Neuronal stem cell (in vitro differentiated cells): ENCODE measurements at regions not wholly inside any gene's neighbourhood (a gene's known extent, or its start where the extent isn't known, plus 50 kb on each side); places are given as distances from the start of the nearest gene placed in this dataset.

Experiments used
- DNase-seq: peaks from one replicate; pipeline ENCODE4 v3.0.0-alpha.2; 2013; ENCODE audit warnings: low spot score
- H2AFZ ChIP-seq: one replicate; pipeline ENCODE4 v1.6.1; 2013; ENCODE audit warnings: mild to moderate bottlenecking, low read length, inconsistent platforms
- H2AK5ac ChIP-seq: 2 replicates; pipeline ENCODE4 v1.6.1; 2013; ENCODE audit warnings: low read depth, mild to moderate bottlenecking, inconsistent platforms, low read length, moderate library complexity, mixed read lengths
- H2BK120ac ChIP-seq: 2 replicates; pipeline ENCODE4 v1.6.1; 2013; ENCODE audit warnings: low read depth, mild to moderate bottlenecking, inconsistent platforms, low read length, moderate library complexity, mixed read lengths
- H2BK12ac ChIP-seq: one replicate; pipeline ENCODE4 v1.6.1; 2013; ENCODE audit warnings: low read length, inconsistent platforms
- H2BK15ac ChIP-seq: 2 replicates; pipeline ENCODE4 v1.6.1; 2013; ENCODE audit warnings: mild to moderate bottlenecking, low read length, inconsistent platforms, mixed read lengths
- H2BK5ac ChIP-seq: one replicate; pipeline ENCODE4 v1.6.1; 2013; ENCODE audit warnings: inconsistent platforms, mild to moderate bottlenecking, low read length, moderate library complexity
- H3K14ac ChIP-seq: one replicate; pipeline ENCODE4 v1.6.1; 2013; ENCODE audit warnings: low read length, inconsistent platforms
- H3K18ac ChIP-seq: 2 replicates; pipeline ENCODE4 v1.6.1; 2013; ENCODE audit warnings: low read length, inconsistent platforms
- H3K23ac ChIP-seq: 2 replicates; pipeline ENCODE4 v1.6.1; 2013; ENCODE audit warnings: low read depth, mild to moderate bottlenecking, mixed read lengths, low read length, inconsistent platforms; ENCODE audit not compliant: poor library complexity
- H3K27ac ChIP-seq: replicated peaks from 3 replicates; pipeline ENCODE4 v1.5.1; 2013; ENCODE audit warnings: low read length, inconsistent platforms
- H3K27me3 ChIP-seq, 3 experiments: 2 replicates each; pipeline ENCODE4 v1.6.1; 2013; ENCODE audit warnings: low read length in 3 of 3, mild to moderate bottlenecking in 2 of 3, inconsistent platforms in 1 of 3, low read depth in 1 of 3, mixed read lengths in 1 of 3, moderate library complexity in 1 of 3; ENCODE audit not compliant: control insufficient read depth in 3 of 3, insufficient read depth in 3 of 3
- H3K36me3 ChIP-seq, 2 donors: replicated peaks in 1 of 2; 2 replicates each; pipeline ENCODE4 v1.6.1; 2013; ENCODE audit warnings: low read length in 2 of 2; ENCODE audit not compliant: control insufficient read depth in 2 of 2, insufficient read depth in 2 of 2
- H3K4ac ChIP-seq: 2 replicates; pipeline ENCODE4 v1.6.1; 2013; ENCODE audit warnings: inconsistent platforms, mild to moderate bottlenecking, low read length, moderate library complexity
- H3K4me1 ChIP-seq, 2 donors: 1 replicate in 1 of 2; 2 replicates in 1 of 2; pipeline ENCODE4 v1.6.1; 2013; ENCODE audit warnings: low read length in 2 of 2, low read depth in 1 of 2; ENCODE audit not compliant: control insufficient read depth in 2 of 2, insufficient read depth in 1 of 2
- H3K4me2 ChIP-seq: one replicate; pipeline ENCODE4 v1.6.1; 2013; ENCODE audit warnings: mild to moderate bottlenecking, low read length, inconsistent platforms; ENCODE audit not compliant: insufficient read depth, poor library complexity, severe bottlenecking
- H3K4me3 ChIP-seq, 2 donors: 2 replicates each; pipeline ENCODE4 v1.5.1; 2013; ENCODE audit warnings: low read length in 2 of 2, mild to moderate bottlenecking in 2 of 2, inconsistent platforms in 1 of 2, moderate library complexity in 1 of 2
- H3K79me1 ChIP-seq: one replicate; pipeline ENCODE4 v1.6.1; 2013; ENCODE audit warnings: low read depth, mild to moderate bottlenecking, inconsistent platforms, low read length, moderate library complexity
- H3K9ac ChIP-seq: one replicate; pipeline ENCODE4 v1.6.1; 2013; ENCODE audit warnings: mild to moderate bottlenecking, low read depth, low read length, inconsistent platforms; ENCODE audit not compliant: poor library complexity
- H3K9me3 ChIP-seq, 2 donors: replicated peaks in 1 of 2; 2 replicates each; pipeline versions ENCODE3 to v1.6.1; 2013; ENCODE audit warnings: low read length in 2 of 2, mild to moderate bottlenecking in 2 of 2, inconsistent platforms in 1 of 2, low read depth in 1 of 2, mixed read lengths in 1 of 2, moderate library complexity in 1 of 2; ENCODE audit not compliant: control insufficient read depth in 2 of 2, insufficient read depth in 1 of 2
- H4K8ac ChIP-seq: one replicate; pipeline ENCODE4 v1.6.1; 2013; ENCODE audit warnings: low read depth, mild to moderate bottlenecking, inconsistent platforms, low read length, moderate library complexity
- H4K91ac ChIP-seq: one replicate; pipeline ENCODE4 v1.6.1; 2013; ENCODE audit warnings: low read length, low read depth, mild to moderate bottlenecking, inconsistent platforms; ENCODE audit not compliant: poor library complexity
- WGBS, 2 donors: extraction: QIAGEN DNeasy Blood & Tissue Kit; methylation state at CpG; one replicate each; pipeline ENCODE4 v1.1.7; 2013; ENCODE audit warnings: missing lambda C conversion rate in 2 of 2, mixed read lengths in 1 of 2; ENCODE audit not compliant: insufficient read length in 2 of 2, insufficient replicate concordance in 1 of 2; ENCODE audit errors: extremely low coverage in 2 of 2; 5-methylcytosine and 5-hydroxymethylcytosine counted together

DNA sequence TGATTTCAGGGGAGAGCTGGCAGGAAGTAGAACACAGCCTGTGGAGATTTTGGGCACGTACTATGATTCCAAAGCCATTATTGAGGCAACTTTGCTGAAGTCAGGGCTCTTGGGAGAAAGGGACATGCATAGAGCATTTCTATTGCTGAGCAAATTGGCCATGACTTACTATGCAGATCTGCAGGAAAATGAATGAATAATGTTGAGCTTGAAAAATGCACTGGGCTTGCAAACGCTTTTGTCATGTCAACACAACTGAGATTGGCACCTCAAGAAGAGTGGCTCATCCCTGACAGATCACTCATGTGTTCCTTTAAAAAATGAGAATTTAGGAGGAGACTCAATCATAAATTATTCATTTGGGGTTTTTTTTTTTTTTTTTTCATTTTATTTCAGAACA, 230.5 kb downstream of the MBD2 start:
- no peak overlapping the region for H3K9ac ChIP-seq
- no peak overlapping the region for H3K23ac ChIP-seq
- no peak overlapping the region for H2BK120ac ChIP-seq
- no peak overlapping the region for H2BK5ac ChIP-seq
- no peak overlapping the region for H2AFZ ChIP-seq
- no peaks in the 10 kb centered on the region for H3K36me3 ChIP-seq
- no peak for DNase-seq
- no peak overlapping the region for H2AK5ac ChIP-seq
- no peaks in the 10 kb centered on the region for H3K27me3 ChIP-seq
- H3K4me3 ChIP-seq = no peak overlapping the region
- no peak overlapping the region for H3K14ac ChIP-seq
- no peak overlapping the region for H3K27ac ChIP-seq
- H4K91ac ChIP-seq = no peak overlapping the region
- no peak overlapping the region for H3K4ac ChIP-seq
- H4K8ac ChIP-seq = no peak overlapping the region
- no peak overlapping the region for H2BK12ac ChIP-seq
- no peak overlapping the region for H2BK15ac ChIP-seq
- no peak overlapping the region for H3K4me2 ChIP-seq
- H3K18ac ChIP-seq = no peak overlapping the region
- no peaks in the 10 kb centered on the region for H3K4me1 ChIP-seq
- no peaks in the 10 kb centered on the region for H3K9me3 ChIP-seq
- no CpG with 5 or more reads among the region's 2 CpGs for WGBS, 2 donors
- no peaks in the 10 kb centered on the region for H3K79me1 ChIP-seq

DNA sequence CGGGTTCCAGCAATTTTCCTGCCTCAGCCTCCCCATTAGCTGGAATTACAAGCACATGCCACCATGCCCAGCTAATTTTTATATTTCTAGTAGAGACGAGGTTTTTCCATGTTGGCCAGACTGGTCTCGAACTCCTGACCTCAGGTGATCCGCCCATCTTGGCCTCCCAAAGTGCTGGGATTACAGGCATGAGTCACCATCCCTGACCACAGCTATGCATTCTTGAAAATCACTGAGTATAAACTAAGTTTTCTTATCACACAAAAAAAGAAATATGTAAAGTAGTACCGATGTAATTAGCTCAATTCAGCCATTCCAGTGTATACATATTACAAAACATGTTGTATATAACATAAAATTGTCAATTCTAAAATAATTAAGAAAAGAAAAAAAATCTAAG, 232.7 kb downstream of the MBD2 start:
- no peak overlapping the region for H2AK5ac ChIP-seq
- no peak overlapping the region for H2BK5ac ChIP-seq
- H2BK12ac ChIP-seq = no peak overlapping the region

DNA sequence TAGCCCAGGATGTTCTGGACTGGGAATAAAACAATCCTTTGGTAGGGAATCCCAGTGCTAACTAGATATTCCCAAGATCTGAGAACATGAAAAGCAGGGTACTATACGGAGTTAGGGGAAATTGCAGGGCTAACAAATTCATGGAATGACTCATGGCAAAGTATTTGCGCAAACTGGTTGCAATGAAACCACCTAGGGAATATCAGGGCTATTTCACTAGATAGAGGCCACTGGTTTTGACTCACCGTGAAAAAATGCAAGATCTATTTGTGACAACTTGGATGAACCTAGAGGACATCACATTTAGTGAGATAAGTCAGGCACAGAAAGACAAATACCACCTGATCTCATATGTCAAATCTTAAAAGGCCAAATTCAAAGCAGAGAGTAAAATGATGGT, 233.3 kb downstream of the MBD2 start:
- Histone ChIP-seq H3K27me3 (no peaks in the 10 kb centered on the region), H3K14ac (no peak overlapping the region), H2BK12ac (no peak overlapping the region), H2AK5ac (no peak overlapping the region), H2AFZ (no peak overlapping the region), H4K91ac (no peak overlapping the region), H3K18ac (no peak overlapping the region), H3K9me3 (no peaks in the 10 kb centered on the region), H3K4ac (no peak overlapping the region), H2BK15ac (no peak overlapping the region), H3K23ac (no peak overlapping the region), H2BK120ac (no peak overlapping the region), H3K4me3 (no peak overlapping the region), H3K27ac (no peak overlapping the region), H2BK5ac (no peak overlapping the region), H3K9ac (no peak overlapping the region), H3K4me1 (no peaks in the 10 kb centered on the region), H3K4me2 (no peak overlapping the region), H3K36me3 (no peaks in the 10 kb centered on the region), H4K8ac (no peak overlapping the region), H3K79me1 (no peaks in the 10 kb centered on the region)
- DNase-seq = no peak
- no CpG with 5 or more reads among the region's 3 CpGs for WGBS, 2 donors

More for the DNA sequence above, 232.7 kb downstream of the MBD2 start:
- no peak overlapping the region for H3K4me2 ChIP-seq
- WGBS, 2 donors = no CpG with 5 or more reads among the region's 5 CpGs
- H3K27me3 ChIP-seq = no peaks in the 10 kb centered on the region
- H3K18ac ChIP-seq = no peak overlapping the region
- no peak overlapping the region for H2AFZ ChIP-seq
- H4K91ac ChIP-seq = no peak overlapping the region
- no peak overlapping the region for H2BK15ac ChIP-seq
- H3K4ac ChIP-seq = no peak overlapping the region
- no peak overlapping the region for H3K14ac ChIP-seq
- H3K4me3 ChIP-seq = no peak overlapping the region
- H3K23ac ChIP-seq = no peak overlapping the region
- H3K36me3 ChIP-seq = no peaks in the 10 kb centered on the region
- no peak overlapping the region for H3K27ac ChIP-seq
- H3K9me3 ChIP-seq = no peaks in the 10 kb centered on the region
- no peaks in the 10 kb centered on the region for H3K4me1 ChIP-seq
- H3K79me1 ChIP-seq = no peaks in the 10 kb centered on the region
- no peak overlapping the region for H3K9ac ChIP-seq
- H2BK120ac ChIP-seq = no peak overlapping the region
- H4K8ac ChIP-seq = no peak overlapping the region
- DNase-seq = no peak

DNA sequence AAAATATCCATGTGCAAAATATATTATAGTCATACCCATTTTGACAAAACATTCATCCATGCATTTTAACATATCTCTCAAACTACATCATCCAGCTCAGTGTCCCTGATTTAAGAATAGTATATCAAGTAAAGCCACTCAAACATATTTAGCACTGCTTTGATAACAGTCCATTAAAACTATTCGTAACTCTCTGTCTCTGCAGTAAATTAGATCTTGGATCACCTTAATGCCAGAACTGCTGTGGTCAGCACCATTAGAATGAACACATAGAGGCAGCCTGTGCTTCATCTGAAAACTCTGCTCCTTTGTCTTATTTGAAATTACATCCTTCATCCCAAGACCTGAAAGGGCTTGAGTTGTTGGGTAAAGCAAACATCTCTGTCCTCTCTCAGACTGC, 234.0 kb downstream of the MBD2 start:
- Histone ChIP-seq H3K9me3 (no peaks in the 10 kb centered on the region), H4K91ac (no peak overlapping the region), H4K8ac (no peak overlapping the region), H2BK5ac (no peak overlapping the region), H3K23ac (no peak overlapping the region), H3K18ac (no peak overlapping the region), H2AK5ac (no peak overlapping the region), H3K4me3 (no peak overlapping the region), H3K79me1 (no peaks in the 10 kb centered on the region), H3K4me2 (no peak overlapping the region), H3K9ac (no peak overlapping the region), H3K36me3 (no peaks in the 10 kb centered on the region), H3K27me3 (no peaks in the 10 kb centered on the region), H3K4me1 (no peaks in the 10 kb centered on the region), H3K27ac (no peak overlapping the region), H3K14ac (no peak overlapping the region), H3K4ac (no peak overlapping the region), H2BK12ac (no peak overlapping the region), H2AFZ (no peak overlapping the region), H2BK120ac (no peak overlapping the region), H2BK15ac (no peak overlapping the region)
- WGBS, 2 donors = no CpG with 5 or more reads among the region's 1 CpG
- DNase-seq = no peak
